Coronary artery (tissue), 2 donors: ENCODE measurements at regions not wholly inside any gene's neighbourhood (a gene's known extent, or its start where the extent isn't known, plus 50 kb on each side); places are given as distances from the start of the nearest gene placed in this dataset.

Experiments
- DNase-seq: peaks from one replicate; pipeline ENCODE4 v3.0.0-alpha.2; 2017; ENCODE audit warnings: low spot score
- H3K27ac ChIP-seq, 2 donors: fragments of 200-600 bp; sonication (generic); one replicate each; pipeline ENCODE4 v1.5.1; 2016 to 2019
- H3K4me3 ChIP-seq: fragments of 200-600 bp; sonication (generic); 2 replicates; pipeline ENCODE4 v1.5.1; 2016; ENCODE audit warnings: mild to moderate bottlenecking, moderate library complexity
- CTCF ChIP-seq: fragments of 200-600 bp; sonication (generic); IDR thresholded peaks from one replicate; pipeline ENCODE4 v1.5.1; 2019; ENCODE audit warnings: antibody characterized with exemption

GRCh38 chr15:91765660-91766059, 87.8 kb upstream of the SLCO3A1 start:
- no peak overlapping the region for H3K27ac ChIP-seq
- no peak overlapping the region for H3K4me3 ChIP-seq
- no peak for TF ChIP-seq CTCF
- DNase-seq = no peak

GRCh38 chr15:91769476-91769875, 84.0 kb upstream of the SLCO3A1 start:
- Histone ChIP-seq H3K27ac (no peak overlapping the region), H3K4me3 (no peak overlapping the region)
- TF ChIP-seq CTCF = no peak
- DNase-seq = no peak

DNA sequence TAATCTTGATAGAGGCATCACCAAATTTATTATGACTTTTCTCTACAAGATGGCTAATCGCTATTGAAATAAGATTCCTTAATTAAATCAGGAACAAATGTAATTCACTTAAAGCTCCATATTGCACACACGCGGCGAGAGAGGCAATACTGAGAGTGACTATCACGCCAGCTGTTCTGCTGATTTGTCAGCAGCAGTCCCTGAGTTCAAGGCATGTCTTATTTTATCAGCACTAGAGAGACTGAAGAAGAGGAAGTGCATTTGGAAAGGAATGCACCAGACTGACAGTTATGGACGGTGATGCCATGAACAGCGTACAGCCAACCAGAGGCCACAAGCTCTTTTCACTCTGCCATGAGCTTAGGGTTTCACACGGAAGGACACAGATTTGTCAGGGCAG, 83.6 kb upstream of the SLCO3A1 start:
- no peak for TF ChIP-seq CTCF
- no peak for DNase-seq
- no peak overlapping the region for H3K27ac ChIP-seq
- no peak overlapping the region for H3K4me3 ChIP-seq

- no peak for DNase-seq
- H3K27ac ChIP-seq = no peak overlapping the region
- TF ChIP-seq CTCF = no peak
- H3K4me3 ChIP-seq = no peak overlapping the region
Observed at GRCh38 chr15:91776104-91776503, 77.4 kb upstream of the SLCO3A1 start.

GRCh38 chr15:91779960-91780359, 73.5 kb upstream of the SLCO3A1 start:
- H3K27ac ChIP-seq = no peak overlapping the region
- TF ChIP-seq CTCF = no peak
- H3K4me3 ChIP-seq = no peak overlapping the region
- no peak for DNase-seq

GRCh38 chr15:91780387-91780786, 73.1 kb upstream of the SLCO3A1 start:
- no peak for TF ChIP-seq CTCF
- H3K4me3 ChIP-seq = no peak overlapping the region
- H3K27ac ChIP-seq = no peak overlapping the region
- no peak for DNase-seq

- TF ChIP-seq CTCF = no peak
- H3K4me3 ChIP-seq = no peak overlapping the region
- DNase-seq = no peak
- H3K27ac ChIP-seq = no peak overlapping the region
Observed at GRCh38 chr15:91782221-91782620, 71.3 kb upstream of the SLCO3A1 start.
